ENCODE measurements at regions not wholly inside any gene's neighbourhood (a gene's known extent, or its start where the extent isn't known, plus 50 kb on each side); places are given as distances from the start of the nearest gene placed in this dataset.

GRCh38 chr2:204172145-204172600 lies 235.6 kb downstream of the ICOS start:
- TF ChIP-seq CTCF (IDR thresholded peaks at IDR 0.05; ENCODE audit: insufficient read depth, low read length, poor library complexity, severe bottlenecking) = no peak
- no peak for TF ChIP-seq EZH2phosphoT487 (conservative IDR thresholded peaks at IDR 0.05; ENCODE audit: low read length)
- Histone ChIP-seq H3K4me2 (ENCODE audit: low read depth, low read length, poor library complexity, severe bottlenecking) (no peak overlapping the region), H3K27me3 (ENCODE audit: low read length) (no peaks in the 10 kb centered on the region), H3K9me3 (ENCODE audit: insufficient read depth, low read length) (no peaks in the 10 kb centered on the region), H3K27ac (ENCODE audit: low read depth, low read length) (no peak overlapping the region), H3K79me2 (ENCODE audit: insufficient read depth, low read length) (no peaks in the 10 kb centered on the region), H3K9me2 (replicated peaks; ENCODE audit: insufficient read depth, low read length) (no peaks in the 10 kb centered on the region), H3F3A (ENCODE audit: insufficient read depth) (no peaks in the 10 kb centered on the region), H3K4me3 (ENCODE audit: insufficient read depth, low read length, poor library complexity, severe bottlenecking) (no peak overlapping the region), H4K20me1 (ENCODE audit: low read depth, low read length) (no peaks in the 10 kb centered on the region), H2AFZ (ENCODE audit: low read depth, low read length, severe bottlenecking) (no peak overlapping the region), H3K36me3 (ENCODE audit: low read length) (no peaks in the 10 kb centered on the region), H3K9ac (ENCODE audit: low read length) (no peak overlapping the region)

GRCh38 chr2:204174034-204174433 lies 237.5 kb downstream of the ICOS start:
- Histone ChIP-seq H3K79me2 (ENCODE audit: insufficient read depth, low read length) (no peaks in the 10 kb centered on the region), H3K9me2 (replicated peaks; ENCODE audit: insufficient read depth, low read length) (no peaks in the 10 kb centered on the region), H3K27ac (ENCODE audit: low read depth, low read length) (no peak overlapping the region), H3K9me3 (ENCODE audit: insufficient read depth, low read length) (no peaks in the 10 kb centered on the region), H4K20me1 (ENCODE audit: low read depth, low read length) (no peaks in the 10 kb centered on the region), H3K4me3 (ENCODE audit: insufficient read depth, low read length, poor library complexity, severe bottlenecking) (no peak overlapping the region), H3K36me3 (ENCODE audit: low read length) (no peaks in the 10 kb centered on the region), H3K27me3 (ENCODE audit: low read length) (no peaks in the 10 kb centered on the region), H3K4me2 (ENCODE audit: low read depth, low read length, poor library complexity, severe bottlenecking) (no peak overlapping the region), H2AFZ (ENCODE audit: low read depth, low read length, severe bottlenecking) (no peak overlapping the region), H3K9ac (ENCODE audit: low read length) (no peak overlapping the region), H3F3A (ENCODE audit: insufficient read depth) (no peaks in the 10 kb centered on the region)
- no peak for TF ChIP-seq CTCF (IDR thresholded peaks at IDR 0.05; ENCODE audit: insufficient read depth, low read length, poor library complexity, severe bottlenecking)
- TF ChIP-seq EZH2phosphoT487 (conservative IDR thresholded peaks at IDR 0.05; ENCODE audit: low read length) = no peak

- no peaks in the 10 kb centered on the region for H3K9me3 ChIP-seq (ENCODE audit: insufficient read depth, low read length)
- no peaks in the 10 kb centered on the region for H3F3A ChIP-seq (ENCODE audit: insufficient read depth)
- H3K27me3 ChIP-seq (ENCODE audit: low read length) = no peaks in the 10 kb centered on the region
- no peaks in the 10 kb centered on the region for H3K79me2 ChIP-seq (ENCODE audit: insufficient read depth, low read length)
- H3K27ac ChIP-seq (ENCODE audit: low read depth, low read length) = no peak overlapping the region
- no peaks in the 10 kb centered on the region for H3K36me3 ChIP-seq (ENCODE audit: low read length)
- H3K4me2 ChIP-seq (ENCODE audit: low read depth, low read length, poor library complexity, severe bottlenecking) = no peak overlapping the region
- no peaks in the 10 kb centered on the region for H3K9me2 ChIP-seq (replicated peaks; ENCODE audit: insufficient read depth, low read length)
- TF ChIP-seq CTCF (IDR thresholded peaks at IDR 0.05; ENCODE audit: insufficient read depth, low read length, poor library complexity, severe bottlenecking) (no peak), EZH2phosphoT487 (conservative IDR thresholded peaks at IDR 0.05; ENCODE audit: low read length) (no peak)
- H4K20me1 ChIP-seq (ENCODE audit: low read depth, low read length) = no peaks in the 10 kb centered on the region
- H3K9ac ChIP-seq (ENCODE audit: low read length) = no peak overlapping the region
- no peak overlapping the region for H2AFZ ChIP-seq (ENCODE audit: low read depth, low read length, severe bottlenecking)
- no peak overlapping the region for H3K4me3 ChIP-seq (ENCODE audit: insufficient read depth, low read length, poor library complexity, severe bottlenecking)
Measured at GRCh38 chr2:204175552-204176271, 239.1 kb downstream of the ICOS start.
